HUES64 (cell line): ENCODE measurements at regions not wholly inside any gene's neighbourhood (a gene's known extent, or its start where the extent isn't known, plus 50 kb on each side); places are given as distances from the start of the nearest gene placed in this dataset.

ENCODE experiments used
- H3K27ac ChIP-seq: 2 replicates; pipeline ENCODE4 v1.7.0; 2013; ENCODE audit warnings: low read depth, low read length, inconsistent platforms
- H3K27me3 ChIP-seq: 2 replicates; pipeline ENCODE4 v1.6.1; 2013; ENCODE audit warnings: mild to moderate bottlenecking, low read length; ENCODE audit not compliant: insufficient read depth
- H3K36me3 ChIP-seq: 2 replicates; pipeline ENCODE4 v1.6.1; 2013; ENCODE audit warnings: mild to moderate bottlenecking, low read length; ENCODE audit not compliant: insufficient read depth
- H3K4me1 ChIP-seq: 2 replicates; pipeline ENCODE4 v1.6.1; 2013; ENCODE audit warnings: mild to moderate bottlenecking, low read length, moderate library complexity; ENCODE audit not compliant: insufficient read depth
- H3K4me3 ChIP-seq: 2 replicates; pipeline ENCODE4 v1.5.1; 2013; ENCODE audit warnings: mild to moderate bottlenecking, low read length, moderate library complexity
- H3K9ac ChIP-seq: 2 replicates; pipeline ENCODE4 v1.6.1; 2013; ENCODE audit warnings: mild to moderate bottlenecking, low read depth, low read length
- H3K9me3 ChIP-seq: 2 replicates; pipeline ENCODE4 v1.6.1; 2013; ENCODE audit warnings: low read depth, low read length; ENCODE audit not compliant: insufficient read depth
- WGBS: fragments of 150-250, 120-280 bp; methylation state at CpG from one replicate; pipeline ENCODE4 v1.1.7; 2013; ENCODE audit warnings: missing lambda C conversion rate; 5-methylcytosine and 5-hydroxymethylcytosine counted together

DNA sequence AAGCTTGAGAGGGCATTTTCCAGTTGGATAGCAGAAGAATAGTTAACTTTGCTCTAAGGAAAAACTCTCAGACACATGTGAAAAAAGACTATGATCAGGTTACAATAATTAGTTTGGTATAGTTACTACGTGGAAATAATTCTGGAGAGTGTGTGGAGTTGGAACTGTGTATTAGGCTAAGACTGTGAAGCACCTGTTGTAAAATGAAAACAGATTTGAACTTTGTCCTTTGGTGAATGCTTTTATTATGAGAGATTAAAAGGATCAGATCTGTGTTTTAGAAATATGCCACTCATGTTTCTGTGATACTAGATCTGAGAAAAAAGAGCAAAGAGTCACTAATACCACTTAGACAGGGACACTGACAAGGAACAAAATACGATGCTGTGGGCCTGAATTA is 807.5 kb upstream of the ATXN8OS start:
- WGBS: 0% methylated on average over 1 of the region's 2 CpGs

DNA sequence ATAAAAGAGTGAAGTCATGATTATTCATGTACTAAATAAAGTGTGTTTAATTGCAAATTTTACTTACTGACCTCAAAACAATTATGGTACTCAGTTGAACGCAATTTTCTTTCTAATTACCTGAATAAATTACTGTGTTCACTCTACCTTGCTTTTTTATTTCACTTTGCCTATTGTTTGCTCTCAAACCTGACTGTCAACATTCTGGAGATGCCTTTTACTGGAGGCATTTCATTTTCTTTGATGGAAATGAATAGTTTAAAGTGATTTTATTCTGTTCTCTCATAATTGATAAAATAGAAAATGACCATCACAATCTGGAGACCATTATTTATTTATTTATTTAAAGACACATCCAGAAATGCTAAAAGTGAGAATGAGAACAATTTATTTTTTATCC is 811.5 kb upstream of the ATXN8OS start:
- H3K36me3 ChIP-seq: no peaks in the 10 kb centered on the region
- H3K9me3 ChIP-seq: no peaks in the 10 kb centered on the region
- peaks cover 6% of the 10 kb centered on the region for H3K4me1 ChIP-seq
- H3K4me3 ChIP-seq: no peak overlapping the region
- no peak overlapping the region for H3K27ac ChIP-seq
- H3K9ac ChIP-seq: no peak overlapping the region
- H3K27me3 ChIP-seq: no peaks in the 10 kb centered on the region
- whole genome bisulfite sequencing: 93% methylated on average over 1 of the region's 1 CpG

More for the DNA sequence above, 807.5 kb upstream of the ATXN8OS start:
- Histone ChIP-seq H3K36me3 (no peaks in the 10 kb centered on the region), H3K4me3 (no peak overlapping the region), H3K9me3 (no peaks in the 10 kb centered on the region), H3K27ac (no peak overlapping the region), H3K27me3 (no peaks in the 10 kb centered on the region), H3K9ac (no peak overlapping the region), H3K4me1 (peaks cover 6% of the 10 kb centered on the region; the same call in 1 of the 2 replicates)

DNA sequence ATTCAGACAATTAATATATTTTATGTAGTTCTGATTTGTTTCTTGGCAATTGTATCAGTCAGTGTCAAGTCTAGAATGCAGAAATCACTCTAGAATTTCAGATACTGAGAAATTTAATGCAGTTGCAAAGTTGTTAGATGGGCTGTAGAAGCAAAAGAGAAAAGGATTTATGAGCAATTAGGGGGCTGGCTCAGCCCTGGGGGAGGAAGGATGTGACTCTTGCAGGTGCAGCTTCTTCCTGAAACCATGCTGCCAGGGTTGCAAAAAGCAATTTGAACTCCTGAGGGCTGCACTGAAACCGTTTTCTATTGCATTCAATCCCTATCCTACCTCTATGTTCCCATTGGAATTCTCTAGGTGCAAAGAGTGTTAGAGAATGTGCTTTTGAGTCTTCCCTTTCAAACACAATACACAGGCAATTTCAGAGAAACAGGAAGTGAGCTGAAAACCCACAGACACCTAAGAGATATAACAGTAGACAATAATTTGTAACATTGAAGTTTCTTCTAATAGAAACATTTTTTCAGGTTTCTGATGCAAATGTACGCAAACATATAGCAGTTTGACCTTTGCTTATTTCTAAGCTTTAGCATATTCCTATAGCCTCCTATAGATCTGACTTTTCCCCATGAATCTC is 814.7 kb upstream of the ATXN8OS start:
- H3K27ac ChIP-seq: no peak overlapping the region
- peaks cover 6% of the 10 kb centered on the region for H3K4me1 ChIP-seq
- no peaks in the 10 kb centered on the region for H3K36me3 ChIP-seq
- H3K27me3 ChIP-seq: no peaks in the 10 kb centered on the region
- no peak overlapping the region for H3K9ac ChIP-seq
- no peak overlapping the region for H3K4me3 ChIP-seq
- 81% methylated on average over 2 of the region's 2 CpGs for WGBS
- H3K9me3 ChIP-seq: no peaks in the 10 kb centered on the region

DNA sequence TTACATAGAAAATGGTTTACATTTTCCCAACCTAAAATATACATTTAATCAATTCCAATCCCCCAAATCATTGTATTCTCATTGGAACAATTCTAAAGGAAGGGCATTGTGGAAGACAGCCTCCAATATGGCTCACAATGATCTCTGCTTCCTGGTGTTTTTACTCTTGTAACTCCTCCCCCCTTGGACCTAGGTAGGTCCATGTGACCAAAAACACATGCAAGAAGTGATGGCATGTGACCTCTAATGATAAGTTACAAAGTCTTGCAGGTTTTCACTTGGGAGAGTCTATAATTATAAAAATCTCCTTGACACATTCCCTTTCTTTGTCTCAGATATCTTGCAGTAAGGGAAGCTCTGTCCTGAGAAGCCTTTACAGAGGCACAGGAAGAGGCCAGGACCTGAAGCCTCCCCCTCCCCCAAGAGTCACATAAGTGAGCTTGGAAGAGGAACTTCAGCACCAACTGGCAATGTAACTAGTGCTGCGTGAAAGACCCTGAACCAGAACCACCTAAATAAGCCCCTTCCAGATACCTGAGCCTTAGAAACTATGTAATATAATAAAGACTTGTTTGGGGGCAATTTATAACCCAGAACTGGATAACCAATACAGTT is 816.2 kb upstream of the ATXN8OS start:
- 100% methylated on average over 1 of the region's 1 CpG for WGBS
- no peaks in the 10 kb centered on the region for H3K9me3 ChIP-seq
- no peaks in the 10 kb centered on the region for H3K36me3 ChIP-seq
- H3K27me3 ChIP-seq: no peaks in the 10 kb centered on the region
- H3K9ac ChIP-seq: no peak overlapping the region
- peaks cover 6% of the 10 kb centered on the region for H3K4me1 ChIP-seq
- H3K4me3 ChIP-seq: no peak overlapping the region
- no peak overlapping the region for H3K27ac ChIP-seq

DNA sequence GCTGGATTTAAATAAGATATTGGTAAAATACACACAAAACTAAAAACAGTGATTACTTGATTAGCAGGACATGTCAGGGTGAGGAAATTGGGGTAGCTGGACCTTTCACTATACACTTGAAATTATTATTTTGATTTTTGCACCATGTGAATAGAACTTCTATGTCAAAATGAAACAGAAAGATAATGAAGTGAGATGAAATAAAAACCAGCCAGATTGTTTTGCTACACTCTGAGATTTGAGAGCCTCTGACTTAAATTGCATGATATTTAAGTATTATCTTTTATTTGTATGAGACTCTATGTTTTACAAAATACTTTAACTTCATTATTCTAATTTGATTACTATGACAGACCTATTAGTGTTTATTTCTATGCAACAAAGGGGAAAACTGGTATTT is 819.6 kb upstream of the ATXN8OS start:
- no peak overlapping the region for H3K4me3 ChIP-seq
- no peak overlapping the region for H3K27ac ChIP-seq
- no peaks in the 10 kb centered on the region for H3K36me3 ChIP-seq
- no peak overlapping the region for H3K9ac ChIP-seq
- no peaks in the 10 kb centered on the region for H3K27me3 ChIP-seq
- H3K9me3 ChIP-seq: no peaks in the 10 kb centered on the region
- no peaks in the 10 kb centered on the region; the same call in 1 of the 2 replicates for H3K4me1 ChIP-seq

DNA sequence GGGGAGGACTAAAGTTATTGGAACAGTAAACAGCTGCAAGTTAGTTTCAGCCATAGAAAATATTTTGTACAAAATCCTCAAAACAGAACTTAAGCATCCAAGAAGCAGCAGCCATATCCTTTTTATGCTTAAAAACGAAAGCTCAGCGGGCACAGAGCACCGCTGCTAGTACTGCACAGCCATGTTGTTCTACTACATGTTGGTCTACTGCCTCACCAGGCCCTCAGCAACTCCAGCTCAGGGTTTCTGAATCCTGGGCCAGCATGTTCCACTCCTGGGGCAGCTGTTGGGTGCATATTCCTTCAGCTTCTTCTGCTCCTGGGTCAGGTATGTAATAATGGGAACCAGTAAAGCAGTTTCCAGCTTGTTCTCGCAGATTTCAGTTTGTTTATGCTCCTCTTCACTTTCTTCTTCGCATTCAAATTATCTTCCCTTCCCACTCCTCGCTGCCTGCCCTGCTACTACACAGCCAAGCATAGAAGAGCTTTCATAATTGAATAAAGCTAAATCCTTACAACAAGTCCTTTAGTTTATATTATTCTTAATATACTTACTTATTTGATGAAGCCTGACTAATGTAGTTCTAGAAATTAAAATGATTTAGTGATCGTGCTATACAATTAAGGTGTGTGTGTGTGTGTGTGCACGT is 820.5 kb upstream of the ATXN8OS start:
- WGBS: 90% methylated on average over 8 of the region's 8 CpGs

DNA sequence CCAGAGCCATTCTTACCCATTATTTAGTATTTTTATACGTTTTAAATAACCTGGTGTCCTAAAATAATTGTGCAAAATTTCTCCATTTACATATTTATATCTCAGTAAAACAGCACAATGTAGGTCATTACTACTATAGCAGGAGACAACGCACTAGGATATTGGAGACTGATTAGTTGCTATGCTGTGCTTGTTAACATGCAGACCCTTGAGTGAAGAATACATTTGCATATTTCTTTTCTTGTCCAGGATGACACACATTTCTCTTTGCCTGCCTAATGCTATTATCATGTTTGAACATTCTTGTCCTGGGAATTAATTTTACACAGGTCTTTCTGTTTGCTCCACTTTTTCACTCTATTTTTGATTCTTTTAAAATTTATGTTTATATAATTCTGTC is 823.8 kb upstream of the ATXN8OS start:
- no peak overlapping the region for H3K4me3 ChIP-seq
- no peak overlapping the region for H3K9ac ChIP-seq
- H3K9me3 ChIP-seq: no peaks in the 10 kb centered on the region
- no peaks in the 10 kb centered on the region for H3K27me3 ChIP-seq
- H3K36me3 ChIP-seq: no peaks in the 10 kb centered on the region
- no peaks in the 10 kb centered on the region; the same call in 1 of the 2 replicates for H3K4me1 ChIP-seq
- H3K27ac ChIP-seq: no peak overlapping the region
- 100% methylated on average over 2 of the region's 2 CpGs for WGBS

More for the DNA sequence above, 820.5 kb upstream of the ATXN8OS start:
- Histone ChIP-seq H3K36me3 (no peaks in the 10 kb centered on the region), H3K27me3 (no peaks in the 10 kb centered on the region), H3K4me3 (no peak overlapping the region), H3K27ac (no peak overlapping the region), H3K9ac (no peak overlapping the region), H3K9me3 (no peaks in the 10 kb centered on the region), H3K4me1 (no peaks in the 10 kb centered on the region; the same call in 1 of the 2 replicates)

DNA sequence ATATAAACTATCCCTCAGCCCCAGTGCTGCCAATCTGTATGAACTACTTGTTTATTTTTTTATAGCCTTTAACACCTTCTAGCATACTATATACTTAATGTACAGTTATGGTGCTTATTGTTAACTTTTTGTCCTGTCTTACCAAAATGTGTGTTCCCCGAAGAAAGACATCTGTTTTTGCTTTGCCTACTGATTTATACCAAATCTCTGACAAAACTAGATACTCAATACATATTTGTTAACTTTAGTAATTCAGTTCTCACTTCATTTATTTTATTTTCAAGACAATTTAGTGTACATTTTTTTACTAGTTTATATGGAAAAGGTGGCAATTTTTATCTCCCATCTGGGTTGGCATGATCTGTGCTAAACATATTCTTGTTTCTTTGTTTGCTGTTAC is 824.3 kb upstream of the ATXN8OS start:
- 100% methylated on average over 1 of the region's 1 CpG for WGBS

DNA sequence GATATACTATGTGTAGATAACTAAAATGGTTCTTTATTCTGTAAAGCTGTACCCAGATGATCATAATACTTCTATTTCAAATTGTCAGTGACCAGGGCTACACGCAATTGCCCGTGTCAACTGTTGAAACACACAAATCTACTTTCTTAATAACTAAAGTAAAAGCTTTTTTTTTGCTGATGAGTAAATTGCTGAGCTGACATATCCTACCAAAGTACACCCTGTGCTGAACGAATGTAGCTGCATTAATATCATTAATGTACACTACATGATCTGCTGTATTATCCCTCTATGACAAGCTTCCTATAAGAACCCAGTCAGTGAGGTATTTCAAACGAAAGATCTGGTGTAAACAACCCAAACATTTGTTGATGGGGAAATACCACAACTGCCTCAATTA is 827.2 kb upstream of the ATXN8OS start:
- 96% methylated on average over 4 of the region's 4 CpGs for WGBS
- no peak overlapping the region for H3K9ac ChIP-seq
- H3K4me3 ChIP-seq: no peak overlapping the region
- no peaks in the 10 kb centered on the region for H3K9me3 ChIP-seq
- no peaks in the 10 kb centered on the region for H3K27me3 ChIP-seq
- no peaks in the 10 kb centered on the region; the same call in 1 of the 2 replicates for H3K4me1 ChIP-seq
- no peaks in the 10 kb centered on the region for H3K36me3 ChIP-seq
- H3K27ac ChIP-seq: no peak overlapping the region

More for the DNA sequence above, 824.3 kb upstream of the ATXN8OS start:
- Histone ChIP-seq H3K36me3 (no peaks in the 10 kb centered on the region), H3K4me3 (no peak overlapping the region), H3K9me3 (no peaks in the 10 kb centered on the region), H3K27ac (no peak overlapping the region), H3K9ac (no peak overlapping the region), H3K27me3 (no peaks in the 10 kb centered on the region), H3K4me1 (no peaks in the 10 kb centered on the region; the same call in 1 of the 2 replicates)

DNA sequence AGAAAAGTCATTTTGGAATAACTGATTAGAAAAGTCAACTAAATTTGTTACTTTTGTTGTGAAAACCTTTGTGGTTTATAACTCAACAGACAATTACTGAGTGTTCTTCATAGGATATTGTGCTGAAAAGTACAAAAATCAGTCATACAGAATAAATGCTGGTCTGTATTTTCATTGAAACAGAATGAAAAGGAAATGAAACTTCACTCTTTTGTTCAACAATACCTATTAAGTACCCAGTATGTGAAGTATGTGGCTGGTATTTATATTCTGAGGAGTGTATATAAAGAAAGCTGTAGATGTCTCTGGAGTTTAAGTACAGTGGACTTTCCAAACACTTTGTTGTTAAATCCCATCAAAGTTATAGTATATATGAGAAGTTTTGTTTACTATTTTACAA is 828.4 kb upstream of the ATXN8OS start:
- no peaks in the 10 kb centered on the region for H3K9me3 ChIP-seq
- H3K9ac ChIP-seq: no peak overlapping the region
- no peak overlapping the region for H3K27ac ChIP-seq
- no peak overlapping the region for H3K4me3 ChIP-seq
- H3K36me3 ChIP-seq: no peaks in the 10 kb centered on the region
- no peaks in the 10 kb centered on the region for H3K27me3 ChIP-seq
- H3K4me1 ChIP-seq: no peaks in the 10 kb centered on the region; the same call in 1 of the 2 replicates

DNA sequence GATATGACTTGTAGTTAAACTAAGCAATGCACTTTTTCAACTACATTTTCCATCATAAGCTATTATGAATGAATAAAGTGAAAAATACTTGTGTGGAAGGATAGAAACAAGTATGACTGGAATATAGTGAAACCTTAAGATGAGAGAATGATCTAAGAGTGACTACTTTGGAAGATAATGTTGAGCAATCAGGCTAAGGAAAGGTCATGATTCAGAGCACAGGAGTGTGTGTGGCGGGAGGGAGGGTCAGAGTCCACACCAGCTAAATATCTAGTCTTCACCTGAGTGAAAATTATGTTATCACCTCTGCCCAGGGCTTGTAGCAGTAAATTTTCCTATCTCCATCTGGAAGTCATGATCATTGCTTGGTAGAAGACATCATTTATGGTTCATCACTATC is 833.4 kb upstream of the ATXN8OS start:
- Histone ChIP-seq H3K4me1 (no peaks in the 10 kb centered on the region), H3K27ac (no peak overlapping the region), H3K4me3 (no peak overlapping the region), H3K36me3 (no peaks in the 10 kb centered on the region), H3K9ac (no peak overlapping the region), H3K27me3 (no peaks in the 10 kb centered on the region), H3K9me3 (no peaks in the 10 kb centered on the region)
- 77% methylated on average over 1 of the region's 1 CpG for WGBS
